Activated CD8-positive, alpha-beta memory T cell treated with anti-CD3 and anti-CD28 coated beads for 1 hour (primary cell): ENCODE measurements at regions not wholly inside any gene's neighbourhood (a gene's known extent, or its start where the extent isn't known, plus 50 kb on each side); places are given as distances from the start of the nearest gene placed in this dataset.
"Not testable (repeated sequence)": the region's sequence is repeated elsewhere in the genome, so short reads cannot be mapped to it uniquely, and the experiment has no call there.

Experiments
- DNase-seq, 2 donors: peaks; one replicate each; pipeline ENCODE4 v3.0.0-alpha.2; 2020; ENCODE audit warnings: low read depth in 1 of 2; ENCODE audit errors: extremely low read depth in 1 of 2

DNA sequence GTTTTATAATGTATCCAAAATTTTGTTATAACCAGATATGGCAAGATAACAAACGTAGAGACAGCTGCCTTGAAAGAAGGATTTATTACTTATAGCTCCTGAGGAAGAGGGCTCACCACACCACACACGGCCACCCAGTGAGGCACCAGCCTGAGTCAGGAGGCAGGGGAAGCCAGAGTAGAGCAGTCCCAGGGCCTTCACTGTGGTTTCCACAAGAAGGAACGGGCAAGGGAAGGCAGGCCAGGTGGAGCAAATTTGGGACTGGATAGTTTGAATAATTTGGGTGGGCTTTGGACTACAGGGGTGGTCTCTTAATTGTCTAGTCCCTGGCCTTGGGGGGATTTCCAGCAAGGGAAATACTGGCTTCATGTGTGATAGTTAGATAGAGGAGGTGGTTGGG lies 72.5 kb downstream of the RRAGC start:
- DNase-seq: no peak

DNA sequence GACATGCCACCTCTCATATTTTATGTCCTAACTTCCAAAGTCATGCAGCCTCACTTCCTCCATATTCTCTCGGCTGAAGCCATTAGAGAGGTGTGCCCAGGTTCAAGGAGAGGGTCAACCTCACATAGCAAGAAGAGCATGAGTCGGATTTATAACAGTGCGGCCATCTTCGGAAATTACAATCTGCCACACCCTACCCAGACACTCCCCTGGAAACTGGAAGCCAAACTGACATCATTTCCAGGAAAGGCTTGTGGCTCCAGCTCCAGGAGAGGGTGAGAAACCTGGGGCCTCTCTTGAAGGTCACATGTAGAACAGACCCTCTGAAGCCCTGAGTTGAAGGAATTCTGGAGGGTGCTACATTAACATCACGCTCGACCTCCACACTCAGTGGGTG lies 73.5 kb downstream of the RRAGC start:
- no peak for DNase-seq

DNA sequence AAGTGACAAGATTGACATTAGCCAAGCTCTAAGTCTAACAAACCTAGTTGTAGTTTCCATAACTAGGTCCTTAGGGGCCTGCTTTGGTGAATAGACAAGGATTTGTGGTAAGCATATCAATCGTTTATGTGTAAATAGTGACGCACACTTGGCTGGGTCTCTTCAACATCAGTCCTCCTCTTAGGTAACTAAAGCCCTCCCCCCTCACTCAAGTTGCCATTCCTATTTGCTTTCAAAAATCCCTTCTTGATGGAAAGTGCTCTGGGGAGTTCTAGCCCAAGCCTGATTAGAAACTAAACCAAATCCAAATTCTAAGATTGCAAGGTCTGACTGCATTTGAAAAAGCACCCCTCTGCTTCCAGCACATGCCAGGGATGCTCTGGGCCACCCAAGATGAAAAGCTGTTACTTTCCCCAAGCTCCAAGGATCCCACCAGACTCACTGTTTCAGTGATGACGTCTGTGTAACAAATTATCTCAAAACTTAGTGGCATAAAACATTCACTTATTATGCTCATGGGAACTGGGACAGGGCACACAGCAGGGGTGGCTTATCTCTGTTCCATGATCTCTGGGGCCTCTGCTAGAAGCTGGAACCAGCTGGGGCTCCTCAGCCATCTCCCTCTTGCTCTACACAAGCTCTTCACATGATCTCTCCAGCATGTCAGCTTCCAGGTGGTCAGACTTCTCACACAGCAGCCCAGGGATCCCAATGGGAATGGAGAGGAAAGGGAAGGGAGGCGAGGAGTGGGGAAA lies 74.1 kb downstream of the RRAGC start:
- no peak for DNase-seq

DNA sequence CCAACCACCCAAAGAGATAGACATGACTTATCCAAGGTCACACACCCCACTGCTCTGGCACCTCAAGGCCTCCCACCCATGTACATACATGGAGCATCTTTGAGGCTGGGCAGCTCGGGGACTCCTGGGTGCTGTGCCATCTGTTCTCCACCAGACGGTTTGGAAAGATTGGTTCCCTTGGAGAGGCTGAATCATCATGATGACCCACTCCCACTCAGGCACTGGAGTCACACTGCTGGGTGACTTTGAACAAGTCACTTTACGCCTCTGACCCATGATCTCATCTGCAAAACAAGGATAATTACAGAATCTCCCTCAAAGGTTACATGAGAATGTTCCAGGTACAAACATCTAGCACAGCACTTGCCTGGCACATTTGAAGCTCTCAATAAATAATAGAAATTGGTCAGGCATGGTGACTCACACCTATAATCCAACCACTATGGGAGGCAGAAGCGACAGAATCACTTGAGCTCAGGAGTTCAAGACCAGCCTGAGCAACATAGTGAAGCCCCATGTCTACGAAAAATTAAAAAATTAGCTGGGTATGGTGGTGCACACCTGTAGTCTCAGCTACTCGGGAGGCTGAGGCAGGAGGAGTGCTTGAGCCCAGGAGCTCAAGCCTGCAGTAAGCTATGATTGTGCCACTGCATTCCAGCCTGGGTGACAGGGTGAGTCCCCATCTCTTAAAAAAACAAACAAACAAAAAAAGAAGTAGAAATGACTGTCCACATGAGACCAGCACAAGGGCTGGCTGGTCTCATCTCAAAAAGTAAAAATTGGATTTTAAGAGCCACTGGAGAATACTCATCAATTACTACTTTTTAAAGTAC lies 74.9 kb downstream of the RRAGC start:
- no peak for DNase-seq

DNA sequence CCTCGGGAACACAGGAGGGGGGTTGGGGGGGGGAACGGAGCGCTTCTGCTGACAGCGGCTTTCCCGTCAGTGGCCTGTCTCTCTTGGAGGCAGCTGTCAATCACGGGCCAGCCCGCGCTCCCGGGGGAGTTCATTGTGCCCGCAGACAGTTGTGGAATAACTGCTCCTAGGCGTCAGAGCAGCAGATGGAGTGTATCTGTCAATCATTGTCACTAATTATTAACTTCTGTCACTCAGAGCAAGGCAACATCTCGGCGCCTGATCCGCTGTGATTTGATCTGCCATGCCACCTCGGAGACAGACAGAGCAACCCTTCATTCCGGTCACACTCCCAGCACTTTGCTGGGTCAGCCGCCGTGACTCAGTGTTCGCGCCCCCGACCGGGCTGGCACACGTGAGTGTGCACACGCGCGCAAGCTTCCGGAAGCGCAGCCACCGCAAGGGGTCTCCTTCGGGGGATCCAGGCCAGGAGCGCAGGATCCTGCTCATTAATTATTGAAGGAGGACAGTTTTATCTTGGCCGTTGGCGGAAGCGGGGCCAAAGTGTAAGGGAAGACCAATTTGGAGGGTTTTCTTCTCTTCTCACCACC lies 75.8 kb downstream of the RRAGC start:
- DNase-seq: no peak

DNA sequence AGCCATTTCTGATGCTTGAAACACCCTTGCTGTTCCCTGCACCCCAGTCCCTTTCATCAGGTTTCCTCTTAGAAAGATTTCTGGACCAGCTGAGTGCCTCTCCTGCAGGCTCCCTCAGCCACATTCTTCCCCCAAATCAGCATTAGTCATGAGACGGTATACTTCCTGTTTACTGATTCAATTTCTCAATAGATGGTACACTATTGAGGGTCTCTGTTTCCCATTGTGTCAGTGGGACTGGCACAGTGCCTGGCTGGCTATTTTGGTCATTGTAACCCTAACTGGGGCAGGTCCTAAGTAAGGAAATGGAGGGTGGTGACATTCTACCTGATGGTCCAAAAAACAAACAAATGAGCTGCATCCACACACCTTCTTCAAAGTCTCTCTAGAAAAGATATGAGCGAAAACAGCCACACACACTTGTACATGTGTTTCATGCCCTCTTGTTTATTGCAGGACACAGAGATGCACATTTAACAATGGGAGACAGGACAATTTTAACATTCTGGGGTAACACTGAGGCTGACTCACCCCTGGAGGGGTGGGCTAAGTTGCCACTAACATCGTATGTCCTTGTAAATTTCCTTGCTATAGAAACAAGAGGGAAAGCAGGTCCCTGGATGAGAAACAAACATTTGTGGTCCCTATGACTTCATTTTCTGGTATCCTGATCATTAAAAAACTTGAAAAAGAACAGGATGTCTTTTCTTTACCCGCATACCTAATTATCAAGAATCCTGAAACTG lies 77.5 kb downstream of the RRAGC start:
- no peak for DNase-seq

DNA sequence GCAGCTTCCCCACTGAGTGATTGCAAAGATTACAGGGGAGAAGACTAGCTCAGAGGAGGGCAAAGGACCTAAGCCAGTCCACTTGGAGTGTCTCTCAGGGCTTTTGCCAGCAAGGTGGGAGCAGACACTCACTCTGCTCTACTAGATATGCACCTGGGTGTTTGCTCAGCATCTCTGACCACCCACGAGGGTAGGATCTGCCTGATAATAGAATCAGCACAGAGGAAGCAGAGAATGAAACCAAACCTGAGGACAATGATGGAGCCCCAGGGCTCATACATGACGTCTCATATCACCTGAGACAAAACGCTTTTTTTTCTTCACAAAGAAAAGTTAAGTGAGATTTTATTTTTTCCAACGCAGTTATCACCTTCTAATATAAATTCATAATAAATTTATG lies 79.4 kb downstream of the RRAGC start:
- DNase-seq: no peak

DNA sequence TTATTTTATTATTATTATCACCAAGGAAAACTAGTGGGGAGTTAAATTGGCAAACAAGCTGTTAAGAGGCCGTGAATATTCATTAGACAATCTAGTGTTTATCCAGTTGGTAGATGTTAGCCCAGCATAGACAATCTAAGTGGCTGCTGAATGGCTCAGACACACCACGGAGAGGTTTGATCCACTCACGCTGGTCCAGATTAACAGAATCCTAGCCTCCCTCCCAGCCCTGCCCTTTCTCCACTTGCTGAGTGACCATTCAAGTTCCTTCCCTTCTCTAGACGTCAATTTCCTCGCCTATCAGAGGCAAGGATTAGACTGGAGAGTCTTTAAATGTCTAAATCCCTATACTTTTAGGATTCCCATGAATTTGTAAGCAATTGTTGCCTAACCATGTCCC lies 80.1 kb downstream of the RRAGC start:
- DNase-seq: no peak

DNA sequence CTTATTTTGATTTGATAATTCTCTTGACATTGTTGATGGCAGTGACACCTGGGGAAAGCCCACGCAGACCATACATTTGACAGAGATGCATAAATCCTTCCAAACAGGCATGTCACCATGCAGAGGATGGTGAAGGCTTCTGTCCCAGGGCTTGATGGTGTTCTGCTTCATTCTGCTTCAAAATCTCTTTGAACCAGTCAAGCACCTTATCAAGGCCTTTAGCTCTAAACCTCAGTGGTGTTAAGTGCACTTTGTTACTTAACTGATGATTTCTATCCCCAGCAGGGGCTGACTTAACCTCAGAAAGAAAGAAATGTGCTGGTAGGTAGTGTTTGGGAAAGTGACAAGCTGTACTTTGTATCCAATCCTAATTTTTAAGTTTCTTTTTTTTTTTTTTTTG lies 81.1 kb downstream of the RRAGC start:
- no peak for DNase-seq

DNA sequence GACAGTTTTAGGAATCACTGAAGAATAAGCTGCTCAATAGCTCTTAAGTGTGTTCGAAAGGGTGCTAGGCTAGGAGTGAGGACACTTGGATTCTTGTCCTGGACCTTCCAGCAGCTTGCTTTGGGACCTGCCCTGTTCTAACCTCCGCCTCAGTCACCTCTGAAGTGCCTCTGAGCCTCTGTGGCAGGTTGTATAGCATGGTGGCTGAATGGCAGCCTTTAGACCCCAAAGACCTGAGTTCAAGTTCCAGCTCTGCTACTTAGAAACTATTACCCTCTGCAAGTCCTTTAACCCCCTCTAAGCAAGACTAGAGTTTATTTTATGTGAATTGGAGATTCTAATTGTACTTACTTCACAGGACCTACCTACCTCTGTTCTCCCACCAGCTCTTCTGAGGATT lies 81.5 kb downstream of the RRAGC start:
- no peak for DNase-seq

DNA sequence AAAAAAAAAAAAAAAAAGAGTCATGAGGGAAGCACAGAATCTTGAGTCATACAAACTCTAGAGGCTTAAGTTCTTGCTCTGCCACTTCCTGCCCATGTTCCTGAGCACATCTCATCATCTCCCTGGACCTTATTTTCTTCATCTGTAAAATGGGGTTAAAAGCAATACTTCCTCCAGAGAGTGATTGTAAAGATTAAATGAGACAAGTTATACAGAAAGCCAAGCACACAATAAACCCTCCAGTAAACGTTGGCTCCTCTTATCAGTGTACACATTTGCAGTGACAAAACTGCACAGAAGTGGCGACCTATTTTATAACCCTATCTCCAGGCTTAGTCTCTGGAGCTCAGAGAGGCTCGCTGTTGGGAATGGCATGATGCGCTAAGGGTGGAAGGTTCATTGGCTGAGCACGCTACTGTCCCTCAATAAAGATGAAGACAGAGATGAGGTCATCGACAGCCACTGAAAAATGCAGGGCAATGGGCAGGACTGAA lies 82.1 kb downstream of the RRAGC start:
- no peak for DNase-seq

DNA sequence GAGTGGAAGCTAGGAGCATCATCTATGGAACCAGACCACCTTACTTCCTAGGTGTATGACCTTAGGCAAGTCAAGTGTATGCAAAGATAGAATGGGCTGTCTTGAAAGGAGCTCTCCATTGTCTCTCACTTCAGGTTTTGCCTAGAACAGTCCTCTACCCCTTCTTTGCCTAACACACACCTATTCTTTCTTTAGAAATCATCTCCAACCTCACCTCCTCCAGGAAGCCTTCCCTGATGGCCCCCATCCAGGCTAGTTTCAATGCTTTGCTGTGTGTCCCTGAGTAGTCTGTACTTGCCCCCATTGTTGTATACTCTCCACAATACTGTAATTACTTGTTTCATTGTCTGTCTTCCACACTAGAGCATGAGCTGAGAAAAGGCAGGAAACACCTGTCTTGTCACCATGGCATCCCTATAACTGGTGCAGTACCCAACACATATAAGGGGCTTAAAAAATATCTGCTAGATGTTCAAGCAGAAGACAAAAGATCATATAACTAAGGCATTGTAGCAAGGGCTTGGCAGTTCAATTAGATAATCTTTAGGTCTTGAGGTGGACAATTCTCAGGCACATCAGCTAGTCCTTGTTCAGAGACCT lies 83.0 kb downstream of the RRAGC start:
- DNase-seq: no peak

DNA sequence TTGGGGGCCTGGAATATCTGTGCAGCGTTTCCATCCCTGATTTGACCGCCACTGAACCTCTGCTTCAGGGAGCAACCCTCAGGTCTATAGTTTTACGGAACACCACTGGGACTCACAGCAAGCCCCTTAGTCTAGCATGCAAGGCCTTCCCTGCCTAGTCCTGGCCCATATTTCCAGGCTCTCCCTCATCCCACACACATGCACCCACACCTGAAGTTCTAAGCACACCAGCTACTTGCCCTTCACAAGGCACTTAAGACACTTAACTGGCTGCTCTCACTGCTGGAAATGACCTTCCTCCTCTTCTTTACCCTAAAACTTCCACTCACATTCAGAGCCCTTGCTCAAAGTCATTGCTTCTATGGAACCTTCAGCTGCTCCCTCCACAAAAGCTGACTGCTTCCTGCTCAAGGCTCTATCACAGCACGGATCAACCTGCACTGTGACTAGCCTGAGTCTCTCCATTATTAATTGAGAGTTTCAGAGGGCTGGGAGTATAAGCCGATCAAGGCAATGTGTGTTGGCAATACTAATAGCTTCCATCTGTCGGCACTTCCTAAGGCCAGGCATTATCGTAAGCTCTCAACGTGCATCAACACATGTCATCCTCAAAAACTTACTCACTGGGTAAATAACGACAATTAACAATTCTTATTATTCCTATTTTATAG lies 84.3 kb downstream of the RRAGC start:
- no peak for DNase-seq

DNA sequence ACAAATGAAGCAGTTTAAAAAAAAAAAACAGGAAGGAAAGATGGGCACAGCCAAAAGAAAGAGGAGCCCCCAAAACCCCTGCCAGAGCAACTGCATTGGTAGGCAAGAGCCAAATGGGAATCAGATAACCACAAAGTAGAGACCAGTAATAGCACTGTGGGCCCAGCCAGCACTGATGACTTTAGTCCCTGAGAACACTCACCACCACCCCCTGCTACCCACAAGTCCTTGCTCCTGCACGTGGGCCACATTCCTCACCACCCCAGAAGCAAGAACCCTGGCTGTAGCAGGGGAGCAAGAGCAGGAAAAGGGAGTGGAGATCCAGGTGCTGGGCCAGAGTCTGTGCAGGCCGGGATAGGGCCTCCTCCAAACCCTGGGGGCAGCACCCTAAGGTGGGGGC lies 86.1 kb downstream of the RRAGC start:
- no peak for DNase-seq

DNA sequence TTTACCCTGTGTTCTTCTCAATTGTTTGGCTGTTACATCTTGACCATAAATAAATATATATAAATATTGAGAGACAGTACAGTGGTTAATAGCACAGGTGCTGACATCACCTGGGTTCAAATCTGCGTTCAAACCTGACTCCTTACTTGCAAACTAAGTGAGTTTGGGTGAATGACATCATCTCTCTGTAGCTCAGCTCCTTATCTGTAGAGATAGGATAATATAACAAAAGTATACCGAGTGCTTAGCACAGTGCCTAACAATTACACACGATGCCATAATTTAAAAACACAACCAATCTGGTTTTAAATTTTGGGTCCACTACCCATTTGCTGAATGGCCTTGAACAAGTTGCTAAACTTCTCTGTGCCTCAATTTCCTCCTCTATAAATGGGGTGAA lies 86.6 kb downstream of the RRAGC start:
- no peak for DNase-seq

DNA sequence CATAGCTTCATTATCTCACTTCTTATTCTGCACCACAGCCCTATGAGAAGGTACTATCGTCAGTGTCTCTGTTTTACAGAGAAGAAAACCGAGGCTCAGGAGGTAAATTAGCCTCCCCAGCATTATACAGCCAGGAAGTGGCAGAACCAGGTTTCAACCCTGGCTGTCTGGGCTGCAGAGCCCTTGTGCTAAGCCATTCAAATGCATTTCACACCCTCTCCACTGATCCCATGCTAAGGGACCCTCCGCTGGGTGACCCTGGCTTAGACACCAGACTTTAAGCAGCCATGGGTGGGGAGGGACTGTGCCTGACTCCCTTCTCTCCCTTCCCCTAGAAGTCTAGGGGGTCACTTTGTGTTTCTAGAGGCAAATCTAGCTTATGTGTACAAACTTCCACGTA lies 87.5 kb downstream of the RRAGC start:
- no peak for DNase-seq

DNA sequence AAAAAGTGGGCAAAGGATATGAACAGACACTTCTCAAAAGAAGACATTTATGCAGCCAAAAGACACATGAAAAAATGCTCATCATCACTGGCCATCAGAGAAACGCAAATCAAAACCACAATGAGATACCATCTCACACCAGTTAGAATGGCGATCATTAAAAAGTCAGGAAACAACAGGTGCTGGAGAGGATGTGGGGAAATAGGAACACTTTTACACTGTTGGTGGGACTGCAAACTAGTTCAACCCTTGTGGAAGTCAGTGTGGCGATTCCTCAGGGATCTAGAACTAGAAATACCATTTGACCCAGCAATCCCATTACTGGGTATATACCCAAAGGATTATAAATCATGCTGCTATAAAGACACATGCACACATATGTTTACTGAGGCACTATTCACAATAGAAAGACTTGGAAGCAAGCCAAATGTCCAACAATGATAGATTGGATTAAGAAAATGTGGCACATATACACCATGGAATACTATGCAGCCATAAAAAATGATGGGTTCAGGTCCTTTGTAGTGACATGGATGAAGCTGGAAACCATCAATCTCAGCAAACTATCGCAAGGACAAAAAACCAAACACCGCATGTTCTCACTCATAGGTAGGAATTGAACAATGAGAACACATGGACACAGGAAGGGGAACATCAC lies 88.9 kb downstream of the RRAGC start:
- DNase-seq: not testable (repeated sequence)

DNA sequence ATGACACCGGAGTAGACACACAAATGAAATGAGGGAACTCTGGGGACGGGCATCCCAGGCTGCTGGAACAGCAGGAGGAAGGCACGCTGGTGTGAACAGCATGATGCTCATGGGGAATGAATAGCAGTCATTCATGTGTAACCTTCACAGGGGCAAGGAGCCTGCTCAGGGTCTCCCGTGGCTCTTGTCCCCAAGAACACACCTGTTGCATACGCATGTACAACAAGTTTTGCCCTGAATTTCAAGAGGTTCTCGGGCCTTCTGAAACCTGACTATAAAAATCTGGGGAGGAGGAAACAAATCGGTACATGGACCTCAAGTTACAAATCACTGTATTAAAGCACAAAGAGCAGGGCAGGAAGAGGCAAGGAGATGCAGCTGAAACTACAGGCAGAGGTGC lies 93.4 kb downstream of the RRAGC start:
- no peak for DNase-seq

DNA sequence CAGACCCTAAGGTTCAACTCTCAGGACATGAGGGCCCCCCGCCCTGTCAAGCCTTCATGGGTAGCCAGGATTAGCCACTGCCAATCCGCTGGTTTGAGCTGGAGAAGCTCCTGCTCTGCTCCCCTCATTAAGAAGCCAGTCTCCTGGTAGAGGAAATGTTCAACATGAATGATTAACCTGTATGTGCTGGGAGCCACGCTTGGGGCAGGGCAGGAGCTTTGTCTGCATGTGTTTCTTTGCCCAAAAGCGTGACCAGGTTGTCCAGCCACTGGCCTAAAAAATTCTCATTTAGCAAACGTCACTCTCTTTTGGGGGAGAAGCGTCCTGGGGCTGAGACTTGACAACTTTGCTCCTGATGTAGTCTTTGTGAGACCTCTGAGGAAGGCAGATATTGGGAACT lies 96.5 kb downstream of the RRAGC start:
- no peak for DNase-seq

DNA sequence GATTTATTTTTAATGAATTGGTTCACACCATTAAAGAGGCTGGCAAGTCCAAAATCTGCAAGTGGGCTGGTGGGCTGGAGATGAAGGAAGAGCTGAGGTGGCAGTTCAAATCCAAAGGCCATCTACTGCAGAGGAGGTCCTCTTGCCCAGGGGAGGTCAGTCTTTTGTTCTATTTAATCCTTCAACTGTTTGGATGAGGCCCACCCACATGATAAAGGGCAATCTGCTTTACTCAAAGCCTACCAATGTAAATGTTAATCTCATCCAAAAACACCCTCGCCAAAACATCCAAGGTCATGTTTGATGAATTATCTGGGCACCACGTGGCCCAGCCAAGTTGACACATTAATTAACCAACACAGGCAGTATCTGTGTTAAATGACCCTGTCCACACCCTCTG lies 99.0 kb downstream of the RRAGC start:
- DNase-seq: no peak
